Activated T-helper 2 cell treated with anti-CD3 and anti-CD28 coated beads, Interferon-gamma antibody, Interleukin-2, Interleukin-4, amounts not matched to agents 10 μg/mL and 5 μg/mL and 100 μg/mL, durations not matched to agents 14 hours and 24 hours and 36 hours (primary cell): ENCODE measurements at regions not wholly inside any gene's neighbourhood (a gene's known extent, or its start where the extent isn't known, plus 50 kb on each side); places are given as distances from the start of the nearest gene placed in this dataset.

Source experiments
- DNase-seq: peaks from one replicate; pipeline ENCODE4 v3.0.0; 2021; ENCODE audit warnings: low spot score
- H3K27ac Mint-ChIP-seq: one replicate; pipeline ENCODE4 v1.8.0; 2021; ENCODE audit warnings: mixed read lengths
- H3K27me3 Mint-ChIP-seq: one replicate; pipeline ENCODE4 v1.8.0; 2021; ENCODE audit warnings: low read depth, mixed read lengths
- H3K36me3 Mint-ChIP-seq: one replicate; pipeline ENCODE4 v1.8.0; 2021; ENCODE audit warnings: low read depth, mixed read lengths
- H3K4me1 Mint-ChIP-seq: one replicate; pipeline ENCODE4 v1.8.0; 2021; ENCODE audit warnings: low read depth, mixed read lengths
- H3K4me3 Mint-ChIP-seq: one replicate; pipeline ENCODE4 v1.8.0; 2021; ENCODE audit warnings: low read depth, mild to moderate bottlenecking, moderate library complexity, mixed read lengths
- H3K9me3 Mint-ChIP-seq: one replicate; pipeline ENCODE4 v1.8.0; 2021; ENCODE audit warnings: mixed read lengths
- intact Hi-C: fragments of 100-400 bp; cut with micrococcal nuclease; formaldehyde crosslinking; loops from one replicate; pipeline ENCODE4 v1.15.1; 2023

- Mint-ChIP-seq H3K4me1 (no peaks in the 10 kb centered on the region), H3K9me3 (no peaks in the 10 kb centered on the region), H3K27me3 (no peaks in the 10 kb centered on the region), H3K36me3 (no peaks in the 10 kb centered on the region), H3K27ac (no peak overlapping the region), H3K4me3 (no peak overlapping the region)
- no peak for DNase-seq
- intact Hi-C loops, result no loop called here
These were observed 116.1 kb upstream of the ZP4 start for GRCh38 chr1:238006779-238007178.

- H3K9me3 Mint-ChIP-seq, result no peaks in the 10 kb centered on the region
- no peak overlapping the region for H3K4me3 Mint-ChIP-seq
- no peak overlapping the region for H3K27ac Mint-ChIP-seq
- intact Hi-C loops, result no loop called here
- no peaks in the 10 kb centered on the region for H3K4me1 Mint-ChIP-seq
- no peaks in the 10 kb centered on the region for H3K36me3 Mint-ChIP-seq
- no peak for DNase-seq
- H3K27me3 Mint-ChIP-seq, result no peaks in the 10 kb centered on the region
These were observed 114.4 kb upstream of the ZP4 start for GRCh38 chr1:238005116-238005515.

- Mint-ChIP-seq H3K36me3 (no peaks in the 10 kb centered on the region), H3K4me1 (no peaks in the 10 kb centered on the region), H3K27me3 (no peaks in the 10 kb centered on the region), H3K27ac (no peak overlapping the region), H3K4me3 (no peak overlapping the region), H3K9me3 (no peaks in the 10 kb centered on the region)
- DNase-seq, result no peak
- intact Hi-C loops, result no loop called here
These were observed 111.1 kb upstream of the ZP4 start for GRCh38 chr1:238001818-238002217.

- DNase-seq, result no peak
- no peak overlapping the region for H3K27ac Mint-ChIP-seq
- no peaks in the 10 kb centered on the region for H3K36me3 Mint-ChIP-seq
- no peaks in the 10 kb centered on the region for H3K4me1 Mint-ChIP-seq
- no peaks in the 10 kb centered on the region for H3K9me3 Mint-ChIP-seq
- H3K27me3 Mint-ChIP-seq, result no peaks in the 10 kb centered on the region
- intact Hi-C loops, result no loop called here
- no peak overlapping the region for H3K4me3 Mint-ChIP-seq
These were observed 108.8 kb upstream of the ZP4 start for GRCh38 chr1:237999426-238000052.

GRCh38 chr1:237998581-237998980 is 107.9 kb upstream of the ZP4 start:
- Mint-ChIP-seq H3K9me3 (no peaks in the 10 kb centered on the region), H3K27me3 (no peaks in the 10 kb centered on the region), H3K27ac (no peak overlapping the region), H3K4me1 (no peaks in the 10 kb centered on the region), H3K36me3 (no peaks in the 10 kb centered on the region), H3K4me3 (no peak overlapping the region)
- intact Hi-C loops, result no loop called here
- no peak for DNase-seq

GRCh38 chr1:237983496-237983895 is 92.8 kb upstream of the ZP4 start:
- Mint-ChIP-seq H3K4me1 (no peaks in the 10 kb centered on the region), H3K9me3 (no peaks in the 10 kb centered on the region), H3K27me3 (no peaks in the 10 kb centered on the region), H3K27ac (no peak overlapping the region), H3K4me3 (no peak overlapping the region), H3K36me3 (no peaks in the 10 kb centered on the region)
- no peak for DNase-seq
- intact Hi-C loops, result no loop called here

- Mint-ChIP-seq H3K9me3 (no peaks in the 10 kb centered on the region), H3K4me3 (no peak overlapping the region), H3K36me3 (no peaks in the 10 kb centered on the region), H3K27ac (no peak overlapping the region), H3K4me1 (no peaks in the 10 kb centered on the region), H3K27me3 (no peaks in the 10 kb centered on the region)
- no peak for DNase-seq
- intact Hi-C loops, result no loop called here
These were observed 90.5 kb upstream of the ZP4 start for GRCh38 chr1:237981223-237981622.

GRCh38 chr1:237976331-237976730 is 85.6 kb upstream of the ZP4 start:
- intact Hi-C loops, result no loop called here
- no peak overlapping the region for H3K4me3 Mint-ChIP-seq
- H3K27me3 Mint-ChIP-seq, result no peaks in the 10 kb centered on the region
- DNase-seq, result no peak
- H3K4me1 Mint-ChIP-seq, result no peaks in the 10 kb centered on the region
- no peaks in the 10 kb centered on the region for H3K36me3 Mint-ChIP-seq
- H3K9me3 Mint-ChIP-seq, result no peaks in the 10 kb centered on the region
- H3K27ac Mint-ChIP-seq, result no peak overlapping the region

GRCh38 chr1:237975903-237976302 is 85.2 kb upstream of the ZP4 start:
- H3K27ac Mint-ChIP-seq, result no peak overlapping the region
- DNase-seq, result no peak
- no peaks in the 10 kb centered on the region for H3K4me1 Mint-ChIP-seq
- intact Hi-C loops, result no loop called here
- no peak overlapping the region for H3K4me3 Mint-ChIP-seq
- no peaks in the 10 kb centered on the region for H3K27me3 Mint-ChIP-seq
- no peaks in the 10 kb centered on the region for H3K36me3 Mint-ChIP-seq
- H3K9me3 Mint-ChIP-seq, result no peaks in the 10 kb centered on the region

GRCh38 chr1:237975376-237975775 is 84.7 kb upstream of the ZP4 start:
- peaks cover under 1% of the 10 kb centered on the region for H3K9me3 Mint-ChIP-seq
- no peak for DNase-seq
- H3K4me3 Mint-ChIP-seq, result no peak overlapping the region
- H3K27ac Mint-ChIP-seq, result no peak overlapping the region
- intact Hi-C loops, result no loop called here
- H3K36me3 Mint-ChIP-seq, result no peaks in the 10 kb centered on the region
- H3K4me1 Mint-ChIP-seq, result no peaks in the 10 kb centered on the region
- no peaks in the 10 kb centered on the region for H3K27me3 Mint-ChIP-seq

- H3K9me3 Mint-ChIP-seq, result peaks cover 3% of the 10 kb centered on the region
- no peaks in the 10 kb centered on the region for H3K27me3 Mint-ChIP-seq
- H3K27ac Mint-ChIP-seq, result no peak overlapping the region
- no peaks in the 10 kb centered on the region for H3K4me1 Mint-ChIP-seq
- intact Hi-C loops, result no loop called here
- H3K36me3 Mint-ChIP-seq, result no peaks in the 10 kb centered on the region
- no peak for DNase-seq
- H3K4me3 Mint-ChIP-seq, result no peak overlapping the region
These were observed 81.5 kb upstream of the ZP4 start for GRCh38 chr1:237972186-237972585.

GRCh38 chr1:237962985-237963384 is 72.3 kb upstream of the ZP4 start:
- Mint-ChIP-seq H3K27me3 (no peaks in the 10 kb centered on the region), H3K9me3 (no peaks in the 10 kb centered on the region), H3K4me3 (no peak overlapping the region), H3K4me1 (no peaks in the 10 kb centered on the region), H3K27ac (no peak overlapping the region), H3K36me3 (no peaks in the 10 kb centered on the region)
- no peak for DNase-seq
- intact Hi-C loops, result no loop called here

GRCh38 chr1:237961754-237962153 is 71.0 kb upstream of the ZP4 start:
- Mint-ChIP-seq H3K36me3 (no peaks in the 10 kb centered on the region), H3K27ac (no peak overlapping the region), H3K4me1 (no peaks in the 10 kb centered on the region), H3K4me3 (no peak overlapping the region), H3K9me3 (no peaks in the 10 kb centered on the region), H3K27me3 (no peaks in the 10 kb centered on the region)
- intact Hi-C loops, result no loop called here
- DNase-seq, result no peak

GRCh38 chr1:237959838-237960237 is 69.1 kb upstream of the ZP4 start:
- Mint-ChIP-seq H3K9me3 (no peaks in the 10 kb centered on the region), H3K27ac (no peak overlapping the region), H3K36me3 (no peaks in the 10 kb centered on the region), H3K27me3 (no peaks in the 10 kb centered on the region), H3K4me3 (no peak overlapping the region), H3K4me1 (no peaks in the 10 kb centered on the region)
- DNase-seq, result no peak
- intact Hi-C loops, result no loop called here
